H9 (cell line): ENCODE measurements at regions not wholly inside any gene's neighbourhood (a gene's known extent, or its start where the extent isn't known, plus 50 kb on each side); places are given as distances from the start of the nearest gene placed in this dataset.

Source experiments
- DNase-seq: peaks from one replicate; pipeline ENCODE4 v3.0.0-alpha.2; 2017
- H2AFZ ChIP-seq: one replicate; pipeline ENCODE4 v1.6.1; 2013; ENCODE audit warnings: mild to moderate bottlenecking, low read length, control low read depth, moderate library complexity
- H2AK5ac ChIP-seq: 2 replicates; pipeline ENCODE4 v1.6.1; 2013; ENCODE audit warnings: low read length, control low read depth, mixed read lengths; ENCODE audit not compliant: insufficient read length
- H2BK120ac ChIP-seq: one replicate; pipeline ENCODE4 v1.6.1; 2013; ENCODE audit warnings: low read depth, mild to moderate bottlenecking, low read length, control low read depth, inconsistent platforms; ENCODE audit not compliant: poor library complexity, severe bottlenecking
- H2BK12ac ChIP-seq: 2 replicates; pipeline ENCODE4 v1.6.1; 2013; ENCODE audit warnings: low read length, control low read depth, mixed read lengths, low read depth; ENCODE audit not compliant: insufficient read length
- H2BK15ac ChIP-seq: 2 replicates; pipeline ENCODE4 v1.6.1; 2013; ENCODE audit warnings: low read depth, low read length, control low read depth
- H2BK20ac ChIP-seq: one replicate; pipeline ENCODE4 v1.6.1; 2013; ENCODE audit warnings: low read depth, mild to moderate bottlenecking, low read length, control low read depth, inconsistent platforms; ENCODE audit not compliant: poor library complexity, severe bottlenecking
- H2BK5ac ChIP-seq: 2 replicates; pipeline ENCODE4 v1.6.1; 2013; ENCODE audit warnings: low read length, control low read depth, mixed read lengths; ENCODE audit not compliant: insufficient read length
- H3K14ac ChIP-seq: 2 replicates; pipeline ENCODE4 v1.6.1; 2013; ENCODE audit warnings: low read length, control low read depth; ENCODE audit not compliant: insufficient read depth
- H3K18ac ChIP-seq: 2 replicates; pipeline ENCODE4 v1.6.1; 2013; ENCODE audit warnings: low read depth, mild to moderate bottlenecking, mixed read lengths, low read length, control low read depth; ENCODE audit not compliant: insufficient read length
- H3K23ac ChIP-seq: 2 replicates; pipeline ENCODE4 v1.6.1; 2013; ENCODE audit warnings: low read length, control low read depth, mixed read lengths, low read depth; ENCODE audit not compliant: insufficient read length
- H3K23me2 ChIP-seq: 2 replicates; pipeline ENCODE4 v1.6.1; 2013; ENCODE audit warnings: low read depth, mild to moderate bottlenecking, mixed read lengths, low read length, control low read depth; ENCODE audit not compliant: insufficient read length, poor library complexity, severe bottlenecking
- H3K27ac ChIP-seq: 2 replicates; pipeline ENCODE4 v1.5.1; 2013; ENCODE audit warnings: low read length, control low read depth, mixed read lengths, low read depth; ENCODE audit not compliant: insufficient read length
- H3K27me3 ChIP-seq: 2 replicates; pipeline ENCODE4 v1.6.1; 2013; ENCODE audit warnings: low read length, control low read depth, inconsistent platforms; ENCODE audit not compliant: insufficient read depth
- H3K4ac ChIP-seq: 2 replicates; pipeline ENCODE4 v1.6.1; 2013; ENCODE audit warnings: low read depth, mild to moderate bottlenecking, control low read depth, inconsistent platforms, low read length, moderate library complexity
- H3K4me1 ChIP-seq: 2 replicates; pipeline ENCODE4 v1.6.1; 2013; ENCODE audit warnings: low read length, control low read depth, inconsistent platforms; ENCODE audit not compliant: insufficient read depth
- H3K4me2 ChIP-seq: 2 replicates; pipeline ENCODE4 v1.6.1; 2013; ENCODE audit warnings: low read length, control low read depth, mixed read lengths; ENCODE audit not compliant: insufficient read length, insufficient read depth
- H3K56ac ChIP-seq: 2 replicates; pipeline ENCODE4 v1.6.1; 2013; ENCODE audit warnings: low read depth, mild to moderate bottlenecking, mixed read lengths, low read length, control low read depth; ENCODE audit not compliant: insufficient read length
- H3K79me1 ChIP-seq: 2 replicates; pipeline ENCODE4 v1.6.1; 2013; ENCODE audit warnings: low read depth, mild to moderate bottlenecking, moderate library complexity, low read length, control low read depth, inconsistent platforms; ENCODE audit not compliant: insufficient read depth, poor library complexity, severe bottlenecking
- H3K79me2 ChIP-seq: 2 replicates; pipeline ENCODE4 v1.6.1; 2013; ENCODE audit warnings: low read length, control low read depth, inconsistent platforms; ENCODE audit not compliant: insufficient read depth
- H3K9ac ChIP-seq: 2 replicates; pipeline ENCODE4 v1.6.1; 2013; ENCODE audit warnings: low read length, control low read depth, mixed read lengths; ENCODE audit not compliant: insufficient read length; ENCODE audit errors: extremely low read depth
- H3K9me3 ChIP-seq: one replicate; pipeline ENCODE4 v1.6.1; 2013; ENCODE audit warnings: low read depth, low read length, inconsistent platforms; ENCODE audit not compliant: control insufficient read depth
- H3T11ph ChIP-seq: one replicate; pipeline ENCODE4 v1.6.1; 2013; ENCODE audit warnings: mild to moderate bottlenecking, low read length, control low read depth, inconsistent platforms
- H4K20me1 ChIP-seq: one replicate; pipeline ENCODE4 v1.6.1; 2013; ENCODE audit not compliant: control insufficient read depth, insufficient read length, insufficient read depth
- H4K5ac ChIP-seq: 2 replicates; pipeline ENCODE4 v1.6.1; 2013; ENCODE audit warnings: low read depth, mild to moderate bottlenecking, mixed read lengths, low read length, control low read depth; ENCODE audit not compliant: insufficient read length
- H4K8ac ChIP-seq: replicated peaks from 2 replicates; pipeline ENCODE4 v1.6.1; 2013; ENCODE audit warnings: low read length, control low read depth, mixed read lengths, low read depth; ENCODE audit not compliant: insufficient read length
- H4K91ac ChIP-seq: 2 replicates; pipeline ENCODE4 v1.6.1; 2013; ENCODE audit warnings: low read depth, mild to moderate bottlenecking, moderate library complexity, mixed read lengths, low read length, control low read depth; ENCODE audit not compliant: insufficient read length
- H3K27ac Mint-ChIP-seq, 3 experiments: 2 replicates in 2 of 3; 3 replicates in 1 of 3; pipeline ENCODE4 v1.8.0; 2020 to 2021; ENCODE audit warnings: mixed read lengths in 3 of 3, mild to moderate bottlenecking in 1 of 3, moderate library complexity in 1 of 3
- H3K27me3 Mint-ChIP-seq: 2 replicates; pipeline ENCODE4 v1.8.0; 2021; ENCODE audit warnings: low read depth, mild to moderate bottlenecking, moderate library complexity, mixed read lengths
- H3K36me3 Mint-ChIP-seq, 3 experiments: 2 replicates in 2 of 3; 3 replicates in 1 of 3; pipeline ENCODE4 v1.8.0; 2020 to 2021; ENCODE audit warnings: low read depth in 3 of 3, mixed read lengths in 3 of 3; ENCODE audit not compliant: insufficient read depth in 1 of 3
- H3K4me1 Mint-ChIP-seq, 2 experiments: 2 replicates each; pipeline ENCODE4 v1.8.0; 2020; ENCODE audit warnings: mixed read lengths in 2 of 2
- H3K4me3 Mint-ChIP-seq, 2 experiments: 2 replicates in 1 of 2; 3 replicates in 1 of 2; pipeline ENCODE4 v1.8.0; 2020 to 2021; ENCODE audit warnings: mild to moderate bottlenecking in 2 of 2, mixed read lengths in 2 of 2, moderate library complexity in 1 of 2
- H3K9me3 Mint-ChIP-seq, 2 experiments: 2 replicates in 1 of 2; 3 replicates in 1 of 2; pipeline ENCODE4 v1.8.0; 2020; ENCODE audit warnings: mild to moderate bottlenecking in 2 of 2, mixed read lengths in 2 of 2, moderate library complexity in 1 of 2
- WGBS: extraction: QIAGEN DNeasy Blood & Tissue Kit; methylation state at CpG from one replicate; pipeline ENCODE4 v1.1.7; 2013; ENCODE audit warnings: missing lambda C conversion rate, low lambda C conversion rate, mixed read lengths; ENCODE audit not compliant: insufficient read length; ENCODE audit errors: extremely low coverage; 5-methylcytosine and 5-hydroxymethylcytosine counted together
- TF ChIP-seq, protein P1 (sequence below): fragments of 200-600 bp; sonication (generic); conservative IDR thresholded peaks from 3 replicates; pipeline ENCODE4 v1.8.0; 2021; ENCODE audit warnings: antibody characterized with exemption, mild to moderate bottlenecking

DNA sequence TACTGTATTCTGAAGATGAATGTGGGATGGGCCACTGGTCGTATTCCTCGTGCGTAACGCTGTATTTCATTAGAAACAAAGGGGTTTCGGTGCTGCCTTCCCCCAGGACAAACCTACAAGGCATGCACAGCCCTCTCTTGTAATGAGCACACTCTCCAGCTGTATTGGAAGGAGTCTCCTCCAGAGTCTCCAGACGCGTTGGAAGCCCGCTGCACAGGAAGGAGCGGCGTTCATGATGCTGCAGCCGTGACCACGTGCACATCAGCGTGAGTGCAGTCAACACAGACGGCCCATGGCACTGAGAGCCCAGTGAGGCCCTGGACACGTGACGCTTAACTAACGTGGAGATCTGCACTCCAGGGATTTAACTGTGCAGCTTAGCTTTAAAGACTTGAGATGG, 209.0 kb upstream of the IRX1 start:
- Histone ChIP-seq H3K79me1 (no peaks in the 10 kb centered on the region), H3T11ph (no peak overlapping the region), H3K23me2 (no peaks in the 10 kb centered on the region), H2BK12ac (no peak overlapping the region), H3K9ac (no peak overlapping the region), H2BK15ac (no peak overlapping the region), H3K23ac (no peak overlapping the region), H4K8ac (no peak overlapping the region), H3K14ac (no peak overlapping the region), H3K18ac (no peak overlapping the region), H3K79me2 (no peaks in the 10 kb centered on the region), H3K27me3 (no peaks in the 10 kb centered on the region), H2BK20ac (no peak overlapping the region), H3K4ac (no peak overlapping the region), H2AK5ac (no peak overlapping the region), H2AFZ (no peak overlapping the region), H3K27ac (no peak overlapping the region), H3K4me2 (no peak overlapping the region), H4K91ac (no peak overlapping the region), H4K20me1 (no peaks in the 10 kb centered on the region), H3K56ac (no peak overlapping the region), H3K9me3 (no peaks in the 10 kb centered on the region), H2BK5ac (no peak overlapping the region), H4K5ac (no peak overlapping the region), H2BK120ac (no peak overlapping the region), H3K4me1 (no peaks in the 10 kb centered on the region)
- no peaks in the 10 kb centered on the region for H3K36me3 Mint-ChIP-seq
- WGBS = no CpG with 5 or more reads among the region's 17 CpGs
- TF ChIP-seq, protein P1, sequence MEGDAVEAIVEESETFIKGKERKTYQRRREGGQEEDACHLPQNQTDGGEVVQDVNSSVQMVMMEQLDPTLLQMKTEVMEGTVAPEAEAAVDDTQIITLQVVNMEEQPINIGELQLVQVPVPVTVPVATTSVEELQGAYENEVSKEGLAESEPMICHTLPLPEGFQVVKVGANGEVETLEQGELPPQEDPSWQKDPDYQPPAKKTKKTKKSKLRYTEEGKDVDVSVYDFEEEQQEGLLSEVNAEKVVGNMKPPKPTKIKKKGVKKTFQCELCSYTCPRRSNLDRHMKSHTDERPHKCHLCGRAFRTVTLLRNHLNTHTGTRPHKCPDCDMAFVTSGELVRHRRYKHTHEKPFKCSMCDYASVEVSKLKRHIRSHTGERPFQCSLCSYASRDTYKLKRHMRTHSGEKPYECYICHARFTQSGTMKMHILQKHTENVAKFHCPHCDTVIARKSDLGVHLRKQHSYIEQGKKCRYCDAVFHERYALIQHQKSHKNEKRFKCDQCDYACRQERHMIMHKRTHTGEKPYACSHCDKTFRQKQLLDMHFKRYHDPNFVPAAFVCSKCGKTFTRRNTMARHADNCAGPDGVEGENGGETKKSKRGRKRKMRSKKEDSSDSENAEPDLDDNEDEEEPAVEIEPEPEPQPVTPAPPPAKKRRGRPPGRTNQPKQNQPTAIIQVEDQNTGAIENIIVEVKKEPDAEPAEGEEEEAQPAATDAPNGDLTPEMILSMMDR = no peak
- peaks cover 1% of the 10 kb centered on the region for H3K27me3 Mint-ChIP-seq
- no peak for DNase-seq
- no peaks in the 10 kb centered on the region for H3K4me1 Mint-ChIP-seq
- H3K27ac Mint-ChIP-seq = no peak overlapping the region; a peak in 1 of 7 replicates
- H3K4me3 Mint-ChIP-seq = no peak overlapping the region
- no peaks in the 10 kb centered on the region for H3K9me3 Mint-ChIP-seq
